Psoas muscle (tissue), 7 donors: ENCODE measurements at regions not wholly inside any gene's neighbourhood (a gene's known extent, or its start where the extent isn't known, plus 50 kb on each side); places are given as distances from the start of the nearest gene placed in this dataset.

Experiments
- ATAC-seq, 4 donors: fragments of 200-7000 bp; cut with Tn5 transposase; one replicate each; pipeline ENCODE4 v1.9.1; 2020; ENCODE audit warnings: moderate library complexity in 3 of 4, mild to moderate bottlenecking in 2 of 4
- DNase-seq, 2 donors: peaks; one replicate each; pipeline ENCODE4 v3.0.0-alpha.2; 2020
- H3K27ac ChIP-seq: fragments of 200-600 bp; one replicate; pipeline ENCODE4 v1.8.0; 2022
- H3K27me3 ChIP-seq, 3 donors: fragments of 200-600 bp in 1 of 3; one replicate each; pipeline versions ENCODE4 v1.6.1 to v1.8.0; 2013 to 2022; ENCODE audit warnings: low read length in 2 of 3, mild to moderate bottlenecking in 2 of 3, moderate library complexity in 1 of 3; ENCODE audit not compliant: insufficient read depth in 3 of 3
- H3K36me3 ChIP-seq, 2 donors: fragments of 200-600 bp in 1 of 2; one replicate each; pipeline versions ENCODE4 v1.6.1 to v1.8.0; 2013 to 2022; ENCODE audit warnings: low read depth in 1 of 2, mild to moderate bottlenecking in 1 of 2, moderate library complexity in 1 of 2; ENCODE audit not compliant: insufficient read depth in 1 of 2
- H3K4me1 ChIP-seq: fragments of 200-600 bp; one replicate; pipeline ENCODE4 v1.8.0; 2022
- H3K4me3 ChIP-seq: fragments of 200-600 bp; one replicate; pipeline ENCODE4 v1.8.0; 2022; ENCODE audit warnings: mild to moderate bottlenecking
- H3K9me3 ChIP-seq: fragments of 200-600 bp; one replicate; pipeline ENCODE4 v1.8.0; 2022
- CTCF ChIP-seq: fragments of 200-600 bp; IDR thresholded peaks from one replicate; pipeline ENCODE4 v1.8.0; 2022; ENCODE audit warnings: antibody characterized with exemption
- WGBS, 3 donors: extraction: QIAGEN DNeasy Blood & Tissue Kit; methylation state at CpG; one replicate each; pipeline versions ENCODE4 v1.1.6 to v1.1.7; 2013; 5-methylcytosine and 5-hydroxymethylcytosine counted together
- intact Hi-C, 2 donors: fragments of 100-400 bp; cut with DNase I; formaldehyde crosslinking; loops; one replicate each; pipeline versions ENCODE4 v1.11.0 to v1.14.2; 2022
- donor health status: healthy with polysubstance abuse.
- donor health status: DM: no; HTN: no; CAD: no; lungs with moderate emphysema.
- donor health status: Bipolar disorder and iron deficiency.
- donor health status: healthy.
- donor health status: DM: yes; HTN: yes; CAD: no.
- donor health status: DM: no; HTN: no; CAD: no.
- donor health status: DM: yes; HTN: yes; CAD: no.

- DNase-seq: no peak
- Histone ChIP-seq H3K27me3 (no peaks in the 10 kb centered on the region), H3K36me3 (no peaks in the 10 kb centered on the region), H3K4me3 (no peak overlapping the region), H3K4me1 (no peaks in the 10 kb centered on the region), H3K9me3 (no peaks in the 10 kb centered on the region), H3K27ac (no peak overlapping the region)
- whole genome bisulfite sequencing, 3 donors: 86 to 92% (median 91%) methylated on average over 3 of the region's 3 CpGs
- intact Hi-C loops: no loop called here
- TF ChIP-seq CTCF: no peak
- ATAC-seq: no peak
Measured at GRCh38 chr3:189446959-189447560, 184.1 kb upstream of the TP63 start.

GRCh38 chr3:189449084-189449483 lies 182.1 kb upstream of the TP63 start:
- DNase-seq: no peak
- H3K9me3 ChIP-seq: no peaks in the 10 kb centered on the region
- ATAC-seq: no peak
- H3K27ac ChIP-seq: no peak overlapping the region
- H3K4me1 ChIP-seq: no peaks in the 10 kb centered on the region
- WGBS, 3 donors: 36 to 54% (median 47%) methylated on average over 1 of the region's 1 CpG
- no peaks in the 10 kb centered on the region for H3K27me3 ChIP-seq
- no peak overlapping the region for H3K4me3 ChIP-seq
- intact Hi-C loops: no loop called here
- H3K36me3 ChIP-seq: no peaks in the 10 kb centered on the region
- no peak for TF ChIP-seq CTCF

- DNase-seq (no peak), ATAC-seq (peak in 2 of 4 donors; percentile 36 to 47)
- H3K36me3 ChIP-seq: no peaks in the 10 kb centered on the region
- no peaks in the 10 kb centered on the region for H3K9me3 ChIP-seq
- H3K27ac ChIP-seq: peak overlapping the region; percentile 5
- no peak overlapping the region for H3K4me3 ChIP-seq
- intact Hi-C loops: no loop called here
- no peak for TF ChIP-seq CTCF
- H3K27me3 ChIP-seq: no peaks in the 10 kb centered on the region
- 49 to 65% (median 63%) methylated on average over 5 of the region's 5 CpGs for WGBS, 3 donors
- peaks cover 13% of the 10 kb centered on the region for H3K4me1 ChIP-seq
Measured at GRCh38 chr3:189455009-189455408, 176.2 kb upstream of the TP63 start.

- intact Hi-C loops: no loop called here
- ATAC-seq: no peak
- H3K27ac ChIP-seq: no peak overlapping the region
- peaks cover 13% of the 10 kb centered on the region for H3K4me1 ChIP-seq
- 82 to 86% (median 83%) methylated on average over 6 of the region's 6 CpGs for WGBS, 3 donors
- H3K36me3 ChIP-seq: no peaks in the 10 kb centered on the region
- TF ChIP-seq CTCF: no peak
- H3K9me3 ChIP-seq: no peaks in the 10 kb centered on the region
- no peak overlapping the region for H3K4me3 ChIP-seq
- DNase-seq: no peak
- H3K27me3 ChIP-seq: no peaks in the 10 kb centered on the region
Measured at GRCh38 chr3:189455641-189456417, 175.4 kb upstream of the TP63 start.
